Fibroblast of lung (primary cell): ENCODE measurements at regions not wholly inside any gene's neighbourhood (a gene's known extent, or its start where the extent isn't known, plus 50 kb on each side); places are given as distances from the start of the nearest gene placed in this dataset.
"Not testable (repeated sequence)": the region's sequence is repeated elsewhere in the genome, so short reads cannot be mapped to it uniquely, and the experiment has no call there.

Experiments
- DNase-seq, 2 donors: peaks; one replicate each; pipeline versions ENCODE4 v3.0.0 to v3.0.0-alpha.2; 2010; ENCODE audit warnings: low read depth in 2 of 2
- H2AFZ ChIP-seq: 2 replicates; pipeline ENCODE4 v1.5.1; 2012; ENCODE audit warnings: low read length, control low read depth, inconsistent platforms
- H3K27ac ChIP-seq: 2 replicates; pipeline ENCODE4 v1.5.1; 2011; ENCODE audit warnings: low read length, control low read depth; ENCODE audit not compliant: insufficient read depth
- H3K27me3 ChIP-seq: 2 replicates; pipeline ENCODE4 v1.5.1; 2011; ENCODE audit warnings: mild to moderate bottlenecking, low read length; ENCODE audit not compliant: control insufficient read depth, insufficient read depth
- H3K36me3 ChIP-seq: 2 replicates; pipeline ENCODE4 v1.5.1; 2011; ENCODE audit warnings: low read length; ENCODE audit not compliant: control insufficient read depth, insufficient read depth
- H3K4me1 ChIP-seq: 2 replicates; pipeline ENCODE4 v1.5.1; 2011; ENCODE audit warnings: low read length; ENCODE audit not compliant: control insufficient read depth, insufficient read depth; ENCODE audit errors: extremely low read depth
- H3K4me2 ChIP-seq: 2 replicates; pipeline ENCODE4 v1.5.1; 2011; ENCODE audit warnings: low read length, control low read depth; ENCODE audit not compliant: insufficient read depth; ENCODE audit errors: extremely low read depth
- H3K4me3 ChIP-seq, 4 experiments: fragments of 200-600 bp in 1 of 4; sonication (generic) in 1 of 4; replicated peaks in 1 of 4; 2 replicates each; pipeline ENCODE4 v1.5.1; 2011 to 2016; ENCODE audit warnings: low read length in 4 of 4, low read depth in 3 of 4, mild to moderate bottlenecking in 3 of 4, control low read depth in 2 of 4, inconsistent platforms in 1 of 4, mixed read lengths in 1 of 4; ENCODE audit not compliant: insufficient read depth in 1 of 4; ENCODE audit errors: control extremely low read depth in 1 of 4
- H3K79me2 ChIP-seq: 2 replicates; pipeline ENCODE4 v1.5.1; 2012; ENCODE audit warnings: mild to moderate bottlenecking, low read length, inconsistent platforms; ENCODE audit not compliant: control insufficient read depth, insufficient read depth
- H3K9ac ChIP-seq: 2 replicates; pipeline ENCODE4 v1.5.1; 2011; ENCODE audit warnings: mild to moderate bottlenecking, low read length, control low read depth; ENCODE audit not compliant: insufficient read depth
- H3K9me3 ChIP-seq: 2 replicates; pipeline ENCODE4 v1.5.1; 2012; ENCODE audit warnings: low read depth, low read length; ENCODE audit not compliant: control insufficient read depth, insufficient read depth
- H4K20me1 ChIP-seq: 2 replicates; pipeline ENCODE4 v1.5.1; 2011; ENCODE audit warnings: low read length; ENCODE audit not compliant: control insufficient read depth, insufficient read depth; ENCODE audit errors: extremely low read depth
- CTCF ChIP-seq, 2 donors: IDR thresholded peaks in 1 of 2; conservative IDR thresholded peaks in 1 of 2; 1 replicate in 1 of 2; 2 replicates in 1 of 2; pipeline ENCODE4 v1.5.1; 2011 to 2012; ENCODE audit warnings: low read length in 2 of 2, control low read depth in 1 of 2, inconsistent platforms in 1 of 2, low read depth in 1 of 2, mild to moderate bottlenecking in 1 of 2
- EZH2 ChIP-seq: IDR thresholded peaks from 2 replicates; pipeline ENCODE4 v1.5.1; 2012; ENCODE audit warnings: low read length, control low read depth, mild to moderate bottlenecking; ENCODE audit errors: missing control alignments

- peaks cover 15% of the 10 kb centered on the region for H3K4me1 ChIP-seq
- H3K9me3 ChIP-seq, H4K20me1 ChIP-seq, H3K79me2 ChIP-seq, H3K4me2 ChIP-seq, H3K9ac ChIP-seq, H3K36me3 ChIP-seq, DNase-seq, H2AFZ ChIP-seq, H3K4me3 ChIP-seq, H3K27ac ChIP-seq, H3K27me3 ChIP-seq: not testable (repeated sequence)
Observed at GRCh38 chr6:142016666-142017065, 116.1 kb upstream of the GJE1 start.

GRCh38 chr6:142015463-142015862 is 117.3 kb upstream of the GJE1 start:
- not testable (repeated sequence) for H3K27me3 ChIP-seq, H3K9me3 ChIP-seq, H3K79me2 ChIP-seq, H3K4me3 ChIP-seq, H2AFZ ChIP-seq, H3K36me3 ChIP-seq, H3K4me2 ChIP-seq, DNase-seq, H4K20me1 ChIP-seq, H3K9ac ChIP-seq
- Histone ChIP-seq H3K27ac (peak overlapping the region; percentile 81), H3K4me1 (peaks cover 16% of the 10 kb centered on the region)

GRCh38 chr6:142015011-142015410 is 117.7 kb upstream of the GJE1 start:
- Histone ChIP-seq H3K4me3 (peak overlapping the region in 2 of 4 experiments; percentile 31 to 37), H3K79me2 (peaks cover 2% of the 10 kb centered on the region), H2AFZ (no peak overlapping the region), H3K27me3 (no peaks in the 10 kb centered on the region), H4K20me1 (no peaks in the 10 kb centered on the region), H3K9ac (peak overlapping the region; percentile 4), H3K4me1 (peaks cover 16% of the 10 kb centered on the region), H3K36me3 (no peaks in the 10 kb centered on the region), H3K4me2 (peak overlapping the region; percentile 15), H3K9me3 (no peaks in the 10 kb centered on the region), H3K27ac (peak overlapping the region; percentile 81)
- DNase-seq, result no peak
- TF ChIP-seq EZH2 (no peak), CTCF (conservative IDR thresholded peaks at IDR 0.05 in 1 of 2, IDR thresholded peaks at IDR 0.05 in 1 of 2; ENCODE audit: low read depth in 1 of 2, low read length in 2 of 2) (no peak)

GRCh38 chr6:142014515-142014914 is 118.2 kb upstream of the GJE1 start:
- TF ChIP-seq CTCF (conservative IDR thresholded peaks at IDR 0.05 in 1 of 2, IDR thresholded peaks at IDR 0.05 in 1 of 2; ENCODE audit: low read depth in 1 of 2, low read length in 2 of 2) (no peak), EZH2 (no peak)
- peak overlapping the region; percentile 81 for H3K27ac ChIP-seq
- H3K79me2 ChIP-seq, result peaks cover 2% of the 10 kb centered on the region
- peak overlapping the region; percentile 55 for H3K4me2 ChIP-seq
- H3K27me3 ChIP-seq, result no peaks in the 10 kb centered on the region
- no peaks in the 10 kb centered on the region for H3K36me3 ChIP-seq
- H3K4me3 ChIP-seq, result peak overlapping the region in 2 of 4 experiments; percentile 31 to 37
- peak; percentile 68 to 95 for DNase-seq
- peak overlapping the region; percentile 4 for H3K9ac ChIP-seq
- H2AFZ ChIP-seq, result no peak overlapping the region
- no peaks in the 10 kb centered on the region for H4K20me1 ChIP-seq
- no peaks in the 10 kb centered on the region for H3K9me3 ChIP-seq
- H3K4me1 ChIP-seq, result peaks cover 19% of the 10 kb centered on the region
